GM12873 (cell line): ENCODE measurements at regions not wholly inside any gene's neighbourhood (a gene's known extent, or its start where the extent isn't known, plus 50 kb on each side); places are given as distances from the start of the nearest gene placed in this dataset.

ENCODE experiments used
- TF ChIP-seq, protein P1 (sequence below): IDR thresholded peaks from 2 replicates; pipeline ENCODE4 v1.5.1; 2012; ENCODE audit warnings: low read depth, mild to moderate bottlenecking, moderate library complexity, low read length, control low read depth; ENCODE audit not compliant: insufficient read depth; ENCODE audit errors: missing control alignments

DNA sequence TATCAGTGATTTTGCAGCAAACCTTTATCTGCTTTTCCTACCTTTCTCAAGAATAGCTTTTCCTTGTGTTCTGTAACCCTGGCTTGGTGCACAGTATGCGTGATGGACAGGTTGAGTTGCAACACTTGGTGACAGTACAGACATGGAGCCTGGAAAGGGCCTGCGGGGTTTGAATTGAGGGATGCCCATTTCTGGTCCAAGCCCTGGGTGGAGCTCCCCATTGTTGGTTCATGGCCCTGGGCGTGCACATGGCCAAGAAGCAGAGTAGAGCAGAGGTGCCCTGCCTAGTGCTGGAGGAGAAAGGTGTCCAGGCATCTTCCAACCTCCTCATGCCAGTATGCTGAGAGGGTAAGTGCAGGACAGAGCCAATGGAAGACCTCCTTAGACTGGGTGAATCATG is 106.6 kb upstream of the MKLN1 start:
- TF ChIP-seq, protein P1, sequence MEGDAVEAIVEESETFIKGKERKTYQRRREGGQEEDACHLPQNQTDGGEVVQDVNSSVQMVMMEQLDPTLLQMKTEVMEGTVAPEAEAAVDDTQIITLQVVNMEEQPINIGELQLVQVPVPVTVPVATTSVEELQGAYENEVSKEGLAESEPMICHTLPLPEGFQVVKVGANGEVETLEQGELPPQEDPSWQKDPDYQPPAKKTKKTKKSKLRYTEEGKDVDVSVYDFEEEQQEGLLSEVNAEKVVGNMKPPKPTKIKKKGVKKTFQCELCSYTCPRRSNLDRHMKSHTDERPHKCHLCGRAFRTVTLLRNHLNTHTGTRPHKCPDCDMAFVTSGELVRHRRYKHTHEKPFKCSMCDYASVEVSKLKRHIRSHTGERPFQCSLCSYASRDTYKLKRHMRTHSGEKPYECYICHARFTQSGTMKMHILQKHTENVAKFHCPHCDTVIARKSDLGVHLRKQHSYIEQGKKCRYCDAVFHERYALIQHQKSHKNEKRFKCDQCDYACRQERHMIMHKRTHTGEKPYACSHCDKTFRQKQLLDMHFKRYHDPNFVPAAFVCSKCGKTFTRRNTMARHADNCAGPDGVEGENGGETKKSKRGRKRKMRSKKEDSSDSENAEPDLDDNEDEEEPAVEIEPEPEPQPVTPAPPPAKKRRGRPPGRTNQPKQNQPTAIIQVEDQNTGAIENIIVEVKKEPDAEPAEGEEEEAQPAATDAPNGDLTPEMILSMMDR = no peak

DNA sequence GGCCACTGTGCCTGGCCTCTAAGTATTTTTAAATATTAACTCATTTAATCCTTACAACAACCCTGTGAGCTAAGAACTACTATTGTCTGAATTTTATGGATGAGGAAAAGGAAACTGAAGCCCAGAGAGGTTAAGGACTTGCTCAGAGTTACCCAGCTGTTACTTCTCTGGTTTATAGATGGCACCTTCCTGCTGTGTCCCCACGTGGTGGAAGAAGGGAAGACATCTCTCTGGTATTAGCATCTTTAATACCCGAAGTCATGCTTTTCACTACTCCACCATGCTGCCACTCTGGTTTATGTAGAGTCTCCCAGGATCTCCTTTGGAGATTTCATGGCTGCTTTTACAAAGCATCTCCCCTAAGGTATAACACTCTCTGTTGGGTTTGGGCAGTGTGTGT is 105.5 kb upstream of the MKLN1 start:
- TF ChIP-seq, protein P1 = peak; percentile 35

DNA sequence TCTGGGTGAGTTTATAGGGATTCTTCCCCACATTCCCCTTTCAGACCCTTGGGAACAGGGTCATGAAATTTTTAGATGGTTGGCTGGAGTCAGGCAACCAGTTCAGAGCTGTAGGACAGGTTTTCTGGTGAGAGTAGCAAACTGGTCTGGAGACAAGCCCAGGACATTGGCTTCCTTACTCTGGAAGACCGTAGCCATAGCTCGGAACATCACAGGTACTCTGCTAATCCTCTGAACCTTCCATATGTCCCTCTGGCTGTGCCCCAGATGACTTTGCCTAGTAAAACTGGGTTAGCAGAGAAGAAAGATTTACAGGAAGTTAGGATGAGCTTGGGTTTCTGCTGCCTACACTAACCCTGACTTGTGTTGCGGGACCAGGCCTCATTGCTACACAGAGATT is 104.5 kb upstream of the MKLN1 start:
- TF ChIP-seq, protein P1 = no peak

DNA sequence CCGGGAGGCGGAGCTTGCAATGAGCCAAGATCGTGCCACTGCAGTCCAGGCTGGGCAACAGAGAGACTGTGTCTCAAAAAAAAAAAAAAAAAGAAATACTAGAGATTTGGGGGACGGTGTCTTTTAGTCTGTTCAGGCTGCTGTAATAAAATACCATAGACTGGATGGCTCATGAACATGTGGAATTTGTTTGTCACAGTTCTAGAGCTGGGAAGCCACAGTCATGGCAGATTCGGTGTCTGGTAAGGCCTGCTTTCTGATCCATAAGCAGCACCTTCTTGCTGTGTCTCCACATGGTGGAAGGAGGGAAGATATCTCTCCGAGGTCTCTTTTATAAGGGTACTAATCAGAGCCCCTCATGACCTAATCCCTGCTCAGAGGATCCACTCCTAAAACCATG is 102.7 kb upstream of the MKLN1 start:
- TF ChIP-seq, protein P1 = no peak

DNA sequence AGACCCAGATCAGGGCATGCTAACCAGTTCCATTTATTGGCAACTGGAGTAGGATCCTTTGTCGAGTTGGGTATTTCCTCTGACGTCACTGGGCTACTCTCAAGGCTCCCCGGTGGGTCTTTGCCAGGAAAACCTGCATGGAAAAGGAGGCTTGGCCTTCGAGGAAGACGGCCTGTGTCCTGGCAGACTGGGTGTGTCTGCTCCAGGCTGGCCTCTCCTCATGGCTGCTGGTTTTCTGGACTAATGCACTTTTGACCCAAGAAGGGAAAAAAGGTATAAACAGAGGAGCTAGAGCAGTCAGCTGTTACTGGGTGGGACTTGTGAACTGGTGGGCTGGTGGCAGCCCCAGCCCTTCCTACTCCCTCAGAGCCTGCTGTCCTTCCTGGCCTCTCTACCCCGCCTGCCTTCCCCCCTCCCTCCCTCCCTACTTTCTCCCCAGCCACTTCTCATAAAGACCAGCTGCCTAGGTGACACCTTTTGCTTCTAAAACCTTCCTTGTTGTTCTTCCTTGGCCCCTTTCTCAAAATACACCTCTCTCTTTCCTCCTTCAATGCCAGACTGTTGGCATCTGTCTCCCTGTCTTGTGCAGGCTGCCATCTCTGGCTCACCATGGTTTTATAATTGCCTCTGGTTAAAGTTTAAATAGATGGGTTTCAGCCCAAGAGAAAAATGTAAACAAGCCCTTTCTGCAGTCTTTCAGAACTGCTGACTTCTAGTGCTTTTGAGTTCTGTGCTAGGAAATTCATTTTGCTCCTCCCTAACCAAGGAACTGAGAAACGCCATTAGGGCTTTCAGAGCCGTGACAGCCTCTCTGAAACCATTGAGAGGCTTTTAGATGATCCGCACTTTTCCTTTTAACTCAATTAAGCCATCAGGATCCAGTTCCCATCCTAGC is 101.8 kb upstream of the MKLN1 start:
- TF ChIP-seq, protein P1 = no peak

DNA sequence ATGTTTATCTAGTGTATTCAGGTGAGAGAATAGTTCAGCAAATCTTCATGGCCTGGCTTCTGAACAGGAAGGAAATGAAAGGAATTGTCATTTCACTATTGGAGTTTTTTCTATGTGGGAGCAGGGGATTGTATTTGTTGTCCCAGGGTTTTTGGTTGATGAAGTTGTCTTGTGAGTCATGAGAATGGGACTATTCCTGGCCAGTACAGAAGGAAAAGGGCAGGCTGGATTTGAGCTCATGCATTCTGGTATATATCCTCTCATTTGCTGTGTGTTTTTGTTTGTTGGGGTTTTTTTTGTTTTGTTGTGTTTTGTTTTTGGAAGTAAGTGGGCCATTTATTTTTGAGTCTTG is 101.2 kb upstream of the MKLN1 start:
- TF ChIP-seq, protein P1 = no peak

DNA sequence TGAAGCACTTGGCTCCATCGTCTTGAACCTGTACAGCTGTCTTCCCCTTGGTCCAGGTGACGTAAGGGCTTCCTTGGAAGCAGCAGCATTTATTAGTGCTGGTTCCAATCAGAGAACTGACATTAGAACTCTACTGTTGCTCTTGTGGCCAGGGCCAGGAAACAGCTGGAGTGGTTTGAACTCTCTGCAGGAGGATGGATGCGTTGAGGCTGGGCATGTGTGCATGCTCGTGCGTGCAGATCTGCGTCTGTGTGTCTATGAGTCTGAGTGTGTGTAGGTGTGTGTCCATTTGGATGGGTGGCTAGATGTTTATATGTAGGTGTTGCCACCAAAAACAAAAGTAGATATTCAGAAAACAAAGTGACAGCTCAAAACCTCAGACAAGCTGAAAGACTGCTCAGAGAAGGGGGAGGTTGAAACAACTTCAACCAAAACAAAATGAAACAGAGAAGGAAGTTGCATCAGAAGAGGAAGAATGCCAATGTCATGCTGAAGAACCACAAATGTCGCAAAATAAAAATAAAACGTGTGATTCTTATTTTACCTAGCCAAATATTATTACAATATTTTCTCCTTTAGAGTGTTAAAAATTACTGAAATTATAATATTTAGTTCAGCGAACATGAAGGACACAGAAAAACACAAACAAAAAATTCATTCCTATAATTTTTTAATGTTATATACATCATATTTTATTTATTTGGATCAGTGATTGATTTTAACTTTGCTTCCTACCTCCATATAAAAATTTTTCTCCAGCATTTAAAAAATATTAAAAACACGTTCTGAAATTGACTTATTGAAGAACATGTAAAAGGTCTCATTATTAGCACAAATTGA is 96.1 kb upstream of the MKLN1 start:
- TF ChIP-seq, protein P1 = no peak
